Stomach (tissue), 8 donors: ENCODE measurements at regions not wholly inside any gene's neighbourhood (a gene's known extent, or its start where the extent isn't known, plus 50 kb on each side); places are given as distances from the start of the nearest gene placed in this dataset.

Experiments used
- DNase-seq, 2 donors: peaks; one replicate each; pipeline versions ENCODE4 v3.0.0 to v3.0.0-alpha.2; 2013 to 2019
- H3K27ac ChIP-seq, 5 donors: fragments of 200-600 bp in 4 of 5; sonication (generic) in 4 of 5; one replicate each; pipeline ENCODE4 v1.5.1; 2013 to 2019; ENCODE audit warnings: mild to moderate bottlenecking in 1 of 5, moderate library complexity in 1 of 5
- H3K27me3 ChIP-seq, 3 donors: fragments of 200-600 bp; sonication (generic); one replicate each; pipeline ENCODE4 v1.5.1; 2017 to 2019; ENCODE audit warnings: mixed run types in 1 of 3
- H3K36me3 ChIP-seq, 4 donors: fragments of 200-600 bp; sonication (generic); 1 replicate in 3 of 4; 2 replicates in 1 of 4; pipeline ENCODE4 v1.5.1; 2016 to 2019
- H3K4me1 ChIP-seq, 4 donors: fragments of 200-600 bp; sonication (generic); one replicate each; pipeline ENCODE4 v1.5.1; 2016 to 2019
- H3K4me3 ChIP-seq, 4 donors: fragments of 200-600 bp; sonication (generic) in 3 of 4; one replicate each; pipeline ENCODE4 v1.5.1; 2016 to 2019; ENCODE audit warnings: mild to moderate bottlenecking in 1 of 4
- H3K9me3 ChIP-seq, 4 donors: fragments of 200-600 bp; sonication (generic); one replicate each; pipeline ENCODE4 v1.5.1; 2016 to 2019
- CTCF ChIP-seq, 7 experiments: fragments of 450-650 bp in 4 of 7; fragments of 200-600 bp in 3 of 7; sonication (generic) in 3 of 7; IDR thresholded peaks; one replicate each; pipeline ENCODE4 v1.5.1; 2016 to 2019; ENCODE audit warnings: antibody characterized with exemption in 7 of 7, control low read depth in 2 of 7, mild to moderate bottlenecking in 1 of 7
- EP300 ChIP-seq: sonication (generic); formaldehyde crosslinking; IDR thresholded peaks from one replicate; pipeline ENCODE4 v1.6.1; 2017; ENCODE audit warnings: antibody characterized with exemption
- POLR2A ChIP-seq, 4 donors: fragments of 450-650 bp; IDR thresholded peaks; one replicate each; pipeline ENCODE4 v1.6.1; 2016; ENCODE audit warnings: antibody characterized with exemption in 4 of 4, control low read depth in 2 of 4, mild to moderate bottlenecking in 1 of 4, moderate library complexity in 1 of 4
- POLR2AphosphoS5 ChIP-seq, 3 donors: sonication (generic); formaldehyde crosslinking; IDR thresholded peaks; one replicate each; pipeline ENCODE4 v1.6.1; 2016; ENCODE audit warnings: antibody characterized with exemption in 3 of 3
- WGBS, 5 donors: extraction: QIAGEN DNeasy Blood & Tissue Kit in 3 of 5; methylation state at CpG; one replicate each; pipeline versions ENCODE4 v1.1.5 to v1.1.7; 2013 to 2018; 5-methylcytosine and 5-hydroxymethylcytosine counted together
- intact Hi-C: fragments of 100-400 bp; cut with DNase I; formaldehyde crosslinking; loops from one replicate; pipeline ENCODE4 v1.15.1; 2023; ENCODE audit warnings: low total_unique reads
- donor health status: healthy with polysubstance abuse.
- donor health status: Bipolar disorder and iron deficiency.
- donor health status: healthy.

- peaks cover 0 to 7% (median 0%) of the 10 kb centered on the region in 4 donors for H3K4me1 ChIP-seq
- no peak overlapping the region for H3K4me3 ChIP-seq
- no peak for DNase-seq
- H3K27ac ChIP-seq: no peak overlapping the region
- H3K9me3 ChIP-seq: no peaks in the 10 kb centered on the region
- TF ChIP-seq CTCF (IDR thresholded peaks at IDR 0.05) (no peak), EP300 (no peak), POLR2AphosphoS5 (IDR thresholded peaks at IDR 0.05) (no peak), POLR2A (IDR thresholded peaks at IDR 0.05) (no peak)
- intact Hi-C loops: no loop called here
- no peaks in the 10 kb centered on the region for H3K27me3 ChIP-seq
- no peaks in the 10 kb centered on the region for H3K36me3 ChIP-seq
- WGBS, 5 donors: 85 to 95% (median 90%) methylated on average over 7 of the region's 7 CpGs
Observed at GRCh38 chr3:14344351-14344750, 58.1 kb upstream of the SLC6A6 start.

- no peak for DNase-seq
- Histone ChIP-seq H3K4me3 (no peak overlapping the region), H3K27me3 (no peaks in the 10 kb centered on the region), H3K27ac (no peak overlapping the region), H3K4me1 (peaks cover 0 to 7% (median 0%) of the 10 kb centered on the region in 4 donors), H3K36me3 (no peaks in the 10 kb centered on the region), H3K9me3 (no peaks in the 10 kb centered on the region)
- intact Hi-C loops: no loop called here
- TF ChIP-seq POLR2A (IDR thresholded peaks at IDR 0.05) (no peak), EP300 (no peak), CTCF (IDR thresholded peaks at IDR 0.05) (no peak)
- WGBS, 5 donors: 59 to 84% (median 66%) methylated on average over 6 to 7 of the region's 7 CpGs
Observed at GRCh38 chr3:14345496-14346150, 56.8 kb upstream of the SLC6A6 start.

- peaks cover 0 to 7% (median 0%) of the 10 kb centered on the region in 4 donors for H3K4me1 ChIP-seq
- intact Hi-C loops: no loop called here
- no peaks in the 10 kb centered on the region for H3K36me3 ChIP-seq
- H3K27ac ChIP-seq: no peak overlapping the region
- H3K4me3 ChIP-seq: no peak overlapping the region
- TF ChIP-seq POLR2A (IDR thresholded peaks at IDR 0.05) (no peak), CTCF (IDR thresholded peaks at IDR 0.05) (no peak), EP300 (no peak), POLR2AphosphoS5 (IDR thresholded peaks at IDR 0.05) (no peak)
- H3K27me3 ChIP-seq: no peaks in the 10 kb centered on the region
- 76 to 87% (median 83%) methylated on average over 8 to 9 of the region's 9 CpGs for WGBS, 5 donors
- no peaks in the 10 kb centered on the region for H3K9me3 ChIP-seq
- no peak for DNase-seq
Observed at GRCh38 chr3:14346191-14346590, 56.2 kb upstream of the SLC6A6 start.

GRCh38 chr3:14346642-14347041, 55.8 kb upstream of the SLC6A6 start:
- WGBS, 5 donors: 82 to 94% (median 92%) methylated on average over 3 to 4 of the region's 4 CpGs
- Histone ChIP-seq H3K27me3 (no peaks in the 10 kb centered on the region), H3K4me1 (peaks cover 0 to 7% (median 0%) of the 10 kb centered on the region in 4 donors), H3K36me3 (no peaks in the 10 kb centered on the region), H3K4me3 (no peak overlapping the region), H3K27ac (no peak overlapping the region), H3K9me3 (no peaks in the 10 kb centered on the region)
- intact Hi-C loops: no loop called here
- TF ChIP-seq CTCF (IDR thresholded peaks at IDR 0.05): no peak
- TF ChIP-seq EP300: no peak
- TF ChIP-seq POLR2AphosphoS5 (IDR thresholded peaks at IDR 0.05): no peak
- TF ChIP-seq POLR2A (IDR thresholded peaks at IDR 0.05): no peak
- DNase-seq: no peak
